Right lobe of liver (tissue), 4 donors: ENCODE measurements at regions not wholly inside any gene's neighbourhood (a gene's known extent, or its start where the extent isn't known, plus 50 kb on each side); places are given as distances from the start of the nearest gene placed in this dataset.

Experiments used
- POLR2A ChIP-seq: fragments of 450-650 bp; IDR thresholded peaks from one replicate; pipeline ENCODE4 v1.6.1; 2017; ENCODE audit warnings: antibody characterized with exemption, mild to moderate bottlenecking
- TF ChIP-seq, protein P1 (sequence below), 4 donors: fragments of 200-600 bp in 3 of 4; fragments of 450-650 bp in 1 of 4; IDR thresholded peaks; one replicate each; pipeline versions ENCODE4 v1.5.1 to v1.8.0; 2016 to 2022; ENCODE audit warnings: antibody characterized with exemption in 4 of 4, mild to moderate bottlenecking in 2 of 4
- donor health status: DM: no; HTN: no; CAD: no.
- donor health status: DM: no; HTN: no; CAD: no.
- donor health status: DM: no; HTN: yes; CAD: no.

DNA sequence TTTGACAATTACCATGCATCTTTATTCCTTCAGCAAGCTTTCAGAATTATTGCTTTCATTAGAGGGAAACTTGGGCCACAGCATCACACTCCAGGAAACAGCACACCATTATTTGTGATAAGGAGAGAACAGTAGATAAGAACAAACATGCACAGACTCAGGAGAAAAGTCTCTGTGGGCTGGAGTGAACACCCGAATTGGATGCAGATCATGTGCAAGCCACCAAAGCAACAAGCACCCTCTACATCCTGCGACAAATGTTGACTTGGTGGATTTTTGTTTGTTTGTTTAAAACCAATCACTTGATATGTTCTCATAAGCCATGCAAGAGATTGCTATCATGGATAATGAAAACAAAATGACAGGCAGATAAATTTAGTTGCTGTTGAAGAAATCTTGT, 67.7 kb upstream of the ZFP64 start:
- TF ChIP-seq, protein P1, sequence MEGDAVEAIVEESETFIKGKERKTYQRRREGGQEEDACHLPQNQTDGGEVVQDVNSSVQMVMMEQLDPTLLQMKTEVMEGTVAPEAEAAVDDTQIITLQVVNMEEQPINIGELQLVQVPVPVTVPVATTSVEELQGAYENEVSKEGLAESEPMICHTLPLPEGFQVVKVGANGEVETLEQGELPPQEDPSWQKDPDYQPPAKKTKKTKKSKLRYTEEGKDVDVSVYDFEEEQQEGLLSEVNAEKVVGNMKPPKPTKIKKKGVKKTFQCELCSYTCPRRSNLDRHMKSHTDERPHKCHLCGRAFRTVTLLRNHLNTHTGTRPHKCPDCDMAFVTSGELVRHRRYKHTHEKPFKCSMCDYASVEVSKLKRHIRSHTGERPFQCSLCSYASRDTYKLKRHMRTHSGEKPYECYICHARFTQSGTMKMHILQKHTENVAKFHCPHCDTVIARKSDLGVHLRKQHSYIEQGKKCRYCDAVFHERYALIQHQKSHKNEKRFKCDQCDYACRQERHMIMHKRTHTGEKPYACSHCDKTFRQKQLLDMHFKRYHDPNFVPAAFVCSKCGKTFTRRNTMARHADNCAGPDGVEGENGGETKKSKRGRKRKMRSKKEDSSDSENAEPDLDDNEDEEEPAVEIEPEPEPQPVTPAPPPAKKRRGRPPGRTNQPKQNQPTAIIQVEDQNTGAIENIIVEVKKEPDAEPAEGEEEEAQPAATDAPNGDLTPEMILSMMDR (IDR thresholded peaks at IDR 0.05), result no peak
- no peak for TF ChIP-seq POLR2A
